MM.1S (cell line): ENCODE measurements at regions not wholly inside any gene's neighbourhood (a gene's known extent, or its start where the extent isn't known, plus 50 kb on each side); places are given as distances from the start of the nearest gene placed in this dataset.
"Not testable (repeated sequence)": the region's sequence is repeated elsewhere in the genome, so short reads cannot be mapped to it uniquely, and the experiment has no call there.

Source experiments
- DNase-seq: peaks from one replicate; pipeline ENCODE4 v3.0.0-alpha.2; 2015
- H2AFZ ChIP-seq: fragments of 300-600 bp; sonication (generic); 2 replicates; pipeline ENCODE4 v1.6.0; 2016; ENCODE audit warnings: antibody characterized with exemption, low read length
- H3F3A ChIP-seq: fragments of 300-600 bp; sonication (generic); 2 replicates; pipeline ENCODE4 v1.6.1; 2016; ENCODE audit warnings: mild to moderate bottlenecking, antibody characterized with exemption, low read length, moderate library complexity, mixed read lengths; ENCODE audit not compliant: insufficient read depth
- H3K27ac ChIP-seq: fragments of 300-600 bp; sonication (generic); 2 replicates; pipeline ENCODE4 v1.5.1; 2016; ENCODE audit warnings: mild to moderate bottlenecking, low read length
- H3K27me3 ChIP-seq: fragments of 300-600 bp; sonication (generic); replicated peaks from 2 replicates; pipeline ENCODE4 v1.6.0; 2016; ENCODE audit warnings: low read length; ENCODE audit not compliant: insufficient read depth
- H3K36me3 ChIP-seq: fragments of 300-600 bp; sonication (generic); replicated peaks from 2 replicates; pipeline ENCODE4 v1.6.1; 2016; ENCODE audit warnings: mild to moderate bottlenecking, low read length, mixed read lengths; ENCODE audit not compliant: insufficient read depth
- H3K4me1 ChIP-seq: fragments of 300-600 bp; sonication (generic); 2 replicates; pipeline ENCODE4 v1.6.1; 2016; ENCODE audit warnings: low read length, mixed read lengths
- H3K4me2 ChIP-seq: fragments of 300-600 bp; sonication (generic); 2 replicates; pipeline ENCODE4 v1.6.0; 2016; ENCODE audit warnings: low read depth, low read length
- H3K4me3 ChIP-seq: fragments of 300-600 bp; sonication (generic); 2 replicates; pipeline ENCODE4 v1.5.1; 2016; ENCODE audit warnings: low read length, mixed read lengths
- H3K79me2 ChIP-seq: fragments of 300-600 bp; sonication (generic); 2 replicates; pipeline ENCODE4 v1.6.1; 2016; ENCODE audit warnings: mixed run types, low read length, mixed read lengths
- H3K9ac ChIP-seq: fragments of 300-600 bp; sonication (generic); 2 replicates; pipeline ENCODE4 v1.6.1; 2016; ENCODE audit warnings: low read length, mixed read lengths
- H3K9me2 ChIP-seq: fragments of 300-600 bp; sonication (generic); replicated peaks from 2 replicates; pipeline ENCODE4 v1.6.1; 2016; ENCODE audit warnings: mild to moderate bottlenecking, low read length, mixed read lengths; ENCODE audit not compliant: insufficient read depth
- H3K9me3 ChIP-seq: fragments of 300-600 bp; sonication (generic); replicated peaks from 2 replicates; pipeline ENCODE4 v1.6.1; 2016; ENCODE audit warnings: mild to moderate bottlenecking, low read length, mixed read lengths; ENCODE audit not compliant: insufficient read depth
- H4K20me1 ChIP-seq: fragments of 300-600 bp; sonication (generic); 2 replicates; pipeline ENCODE4 v1.6.1; 2016; ENCODE audit warnings: mild to moderate bottlenecking, low read length, moderate library complexity, mixed read lengths; ENCODE audit not compliant: insufficient read depth
- CTCF ChIP-seq: fragments of 300-600 bp; sonication (generic); IDR thresholded peaks from 2 replicates; pipeline ENCODE4 v1.5.1; 2016; ENCODE audit warnings: antibody characterized with exemption, low read length, mixed read lengths
- EZH2 ChIP-seq: fragments of 300-600 bp; sonication (generic); optimal IDR thresholded peaks from 2 replicates; pipeline ENCODE3; 2017; ENCODE audit warnings: low read depth, mild to moderate bottlenecking, antibody characterized with exemption, low read length, mixed read lengths
- EZH2phosphoT487 ChIP-seq: fragments of 300-600 bp; sonication (generic); IDR thresholded peaks from 2 replicates; pipeline ENCODE4 v1.6.1; 2018; ENCODE audit warnings: antibody characterized with exemption, low read length

GRCh38 chr20:30499123-30499522, 758.3 kb upstream of the DEFB115 start:
- peak overlapping the region; percentile 70 for H3K27ac ChIP-seq
- no peaks in the 10 kb centered on the region for H3K27me3 ChIP-seq
- H3K79me2 ChIP-seq = no peaks in the 10 kb centered on the region
- TF ChIP-seq CTCF (no peak), EZH2 (no peak), EZH2phosphoT487 (no peak)
- H3K9me2 ChIP-seq = no peaks in the 10 kb centered on the region
- peak overlapping the region; percentile 15; the same call in 1 of the 2 replicates for H3K4me3 ChIP-seq
- no peaks in the 10 kb centered on the region for H3K9me3 ChIP-seq
- peak overlapping the region; percentile 37; the same call in 1 of the 2 replicates for H3K4me2 ChIP-seq
- no peaks in the 10 kb centered on the region for H3F3A ChIP-seq
- 0 out of 2 replicates have a peak overlapping the region, but pooled peaks have one; percentile 38 for H2AFZ ChIP-seq
- no peaks in the 10 kb centered on the region for H3K36me3 ChIP-seq
- no peaks in the 10 kb centered on the region for H4K20me1 ChIP-seq
- H3K9ac ChIP-seq = peak overlapping the region; percentile 46; the same call in 1 of the 2 replicates
- no peak for DNase-seq
- H3K4me1 ChIP-seq = no peaks in the 10 kb centered on the region

DNA sequence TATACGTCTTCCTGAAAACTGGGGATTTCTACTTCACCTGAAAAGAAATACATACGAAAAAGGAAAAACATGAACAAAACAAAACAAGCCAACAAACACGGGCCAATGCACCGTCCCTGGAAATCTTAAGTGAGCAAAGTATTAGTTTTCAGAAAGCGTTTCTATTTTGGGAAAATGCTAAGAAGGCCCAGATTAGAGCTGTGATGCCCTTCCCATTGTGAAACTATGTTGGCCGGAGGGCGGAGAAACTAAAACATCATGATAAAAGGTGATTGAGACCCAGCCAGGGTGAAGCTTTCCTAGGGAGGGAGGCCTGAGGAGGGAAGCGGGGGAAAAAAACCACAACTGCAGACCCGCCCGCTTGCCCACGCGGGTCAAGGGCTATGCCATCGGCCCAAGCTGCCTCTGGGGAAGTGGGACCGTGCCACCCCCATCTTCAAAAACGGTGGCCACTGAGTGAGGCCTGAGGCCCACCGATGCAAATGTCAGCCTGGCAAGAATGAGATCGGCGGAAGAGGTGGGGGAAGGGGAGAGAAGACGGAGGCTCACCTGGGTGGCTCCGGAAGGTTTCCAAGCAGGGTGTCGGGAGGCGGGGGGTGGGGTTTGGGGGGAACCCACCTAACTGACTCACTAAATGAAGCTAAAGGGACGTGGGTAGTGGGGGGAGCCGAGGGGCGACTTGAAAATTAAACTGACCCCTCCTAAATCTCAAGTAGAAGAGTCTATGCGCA, 757.6 kb upstream of the DEFB115 start:
- H3K27me3 ChIP-seq, H3K4me1 ChIP-seq, H3F3A ChIP-seq, H3K9me3 ChIP-seq, H3K4me2 ChIP-seq, H3K36me3 ChIP-seq, H3K79me2 ChIP-seq, H3K9me2 ChIP-seq, H4K20me1 ChIP-seq, H2AFZ ChIP-seq: not testable (repeated sequence)
- peak overlapping the region; percentile 15; the same call in 1 of the 2 replicates for H3K4me3 ChIP-seq
- DNase-seq = peak; percentile 41
- peak overlapping the region; percentile 70 for H3K27ac ChIP-seq
- H3K9ac ChIP-seq = peak overlapping the region; percentile 46; the same call in 1 of the 2 replicates

GRCh38 chr20:30500447-30500820, 757.0 kb upstream of the DEFB115 start:
- TF ChIP-seq CTCF = peak; percentile 26
- not testable (repeated sequence) for H3K4me3 ChIP-seq
- DNase-seq = peak; percentile 59

DNA sequence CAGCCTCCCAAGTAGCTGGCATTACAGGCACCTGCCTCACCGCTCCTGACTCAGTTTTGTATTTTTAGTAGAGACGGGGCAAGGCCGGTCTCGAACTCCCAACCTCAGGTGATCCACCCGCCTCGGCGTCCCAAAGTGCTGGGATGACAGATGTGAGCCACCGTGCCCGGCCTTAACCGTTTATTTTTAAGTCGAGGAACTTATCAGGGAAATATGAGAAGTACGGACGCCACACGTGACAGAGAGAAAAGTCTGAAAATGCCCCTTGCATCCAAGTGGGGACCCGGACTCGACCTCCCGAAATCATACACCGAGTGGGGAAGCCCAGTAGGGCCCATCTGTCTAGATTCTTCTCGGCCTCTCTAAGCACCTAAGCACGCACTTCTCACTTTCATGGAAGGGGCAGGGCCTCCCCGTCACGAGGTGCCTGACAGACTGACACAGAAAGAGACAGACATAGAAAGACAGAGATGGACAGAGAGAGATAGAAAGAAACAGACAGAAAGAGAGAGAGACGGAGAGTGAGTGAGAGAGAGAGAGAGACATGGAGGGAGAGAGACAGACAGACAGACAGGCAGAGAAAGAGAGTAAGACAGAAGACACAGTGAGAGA, 756.5 kb upstream of the DEFB115 start:
- Histone ChIP-seq H3K9me3 (no peaks in the 10 kb centered on the region), H3K4me2 (no peak overlapping the region), H3K9me2 (no peaks in the 10 kb centered on the region), H3F3A (no peaks in the 10 kb centered on the region), H2AFZ (no peak overlapping the region), H3K27me3 (no peaks in the 10 kb centered on the region), H4K20me1 (no peaks in the 10 kb centered on the region), H3K4me1 (no peaks in the 10 kb centered on the region), H3K9ac (no peak overlapping the region), H3K36me3 (no peaks in the 10 kb centered on the region), H3K27ac (no peak overlapping the region), H3K79me2 (no peaks in the 10 kb centered on the region), H3K4me3 (no peak overlapping the region)
- DNase-seq = no peak
- TF ChIP-seq EZH2phosphoT487 (no peak), CTCF (no peak), EZH2 (no peak)

More at GRCh38 chr20:30500447-30500820, 757.0 kb upstream of the DEFB115 start:
- not testable (repeated sequence) for H3K4me2 ChIP-seq, H3K9me2 ChIP-seq, H4K20me1 ChIP-seq, H3K27me3 ChIP-seq, H3F3A ChIP-seq, H3K79me2 ChIP-seq, H2AFZ ChIP-seq, H3K36me3 ChIP-seq, H3K4me1 ChIP-seq, H3K9me3 ChIP-seq, H3K9ac ChIP-seq
- H3K27ac ChIP-seq = peak overlapping the region; percentile 70; the same call in 1 of the 2 replicates
